Loucy (cell line): ENCODE measurements at regions not wholly inside any gene's neighbourhood (a gene's known extent, or its start where the extent isn't known, plus 50 kb on each side); places are given as distances from the start of the nearest gene placed in this dataset.
A peak's percentile ranks its signal among the peaks of the same experiment; 100 is the strongest.

ENCODE experiments used
- H2AFZ ChIP-seq: fragments of 200-600 bp; sonication (generic); 2 replicates; pipeline ENCODE4 v1.6.0; 2016; ENCODE audit warnings: antibody characterized with exemption, mild to moderate bottlenecking, low read length, moderate library complexity
- H3F3A ChIP-seq: fragments of 200-600 bp; 2 replicates; pipeline ENCODE4 v1.6.0; 2016; ENCODE audit warnings: antibody characterized with exemption, low read depth, mild to moderate bottlenecking
- H3K27me3 ChIP-seq: fragments of 200-600 bp; sonication (generic); 2 replicates; pipeline ENCODE4 v1.6.1; 2014; ENCODE audit warnings: low read length, mild to moderate bottlenecking; ENCODE audit not compliant: insufficient read depth, poor library complexity, severe bottlenecking
- H3K36me3 ChIP-seq: fragments of 200-600 bp; sonication (generic); 2 replicates; pipeline ENCODE4 v1.6.1; 2016; ENCODE audit warnings: low read length; ENCODE audit not compliant: insufficient read depth
- H3K4me1 ChIP-seq: fragments of 200-600 bp; sonication (generic); 2 replicates; pipeline ENCODE4 v1.5.1; 2014; ENCODE audit warnings: low read length, mild to moderate bottlenecking; ENCODE audit not compliant: insufficient read depth, poor library complexity, severe bottlenecking
- H3K4me2 ChIP-seq: fragments of 200-600 bp; sonication (generic); 2 replicates; pipeline ENCODE4 v1.6.0; 2014; ENCODE audit warnings: antibody characterized with exemption, low read length, low read depth, mild to moderate bottlenecking; ENCODE audit not compliant: poor library complexity, severe bottlenecking
- H3K4me3 ChIP-seq: fragments of 200-600 bp; sonication (generic); 2 replicates; pipeline ENCODE4 v1.5.1; 2014; ENCODE audit warnings: low read length, mild to moderate bottlenecking, mixed read lengths; ENCODE audit not compliant: poor library complexity, severe bottlenecking
- H3K79me2 ChIP-seq: fragments of 200-600 bp; sonication (generic); 2 replicates; pipeline ENCODE4 v1.6.1; 2014; ENCODE audit warnings: low read length; ENCODE audit not compliant: insufficient read depth
- H3K9ac ChIP-seq: fragments of 200-600 bp; sonication (generic); 2 replicates; pipeline ENCODE4 v1.6.0; 2014; ENCODE audit warnings: mild to moderate bottlenecking, low read depth, low read length, moderate library complexity; ENCODE audit not compliant: poor library complexity, severe bottlenecking
- H3K9me2 ChIP-seq: fragments of 200-600 bp; sonication (generic); replicated peaks from 2 replicates; pipeline ENCODE4 v1.6.1; 2016; ENCODE audit warnings: low read depth, low read length, mixed read lengths
- H3K9me3 ChIP-seq: fragments of 200-600 bp; sonication (generic); 2 replicates; pipeline ENCODE4 v1.6.1; 2014; ENCODE audit warnings: mild to moderate bottlenecking, antibody characterized with exemption, low read length, low read depth; ENCODE audit not compliant: insufficient read depth
- H4K20me1 ChIP-seq: fragments of 200-600 bp; sonication (generic); 2 replicates; pipeline ENCODE4 v1.6.0; 2014; ENCODE audit warnings: antibody characterized with exemption, low read length, mild to moderate bottlenecking; ENCODE audit not compliant: insufficient read depth, poor library complexity, severe bottlenecking
- EZH2phosphoT487 ChIP-seq: fragments of 200-600 bp; IDR thresholded peaks from 2 replicates; pipeline ENCODE4 v1.6.1; 2018; ENCODE audit warnings: antibody characterized with exemption, mild to moderate bottlenecking, moderate library complexity, borderline replicate concordance
- TF ChIP-seq, protein P1 (sequence below): fragments of 200-600 bp; sonication (generic); conservative IDR thresholded peaks from 2 replicates; pipeline ENCODE4 v1.5.1; 2014; ENCODE audit warnings: mild to moderate bottlenecking, antibody characterized with exemption, low read length

DNA sequence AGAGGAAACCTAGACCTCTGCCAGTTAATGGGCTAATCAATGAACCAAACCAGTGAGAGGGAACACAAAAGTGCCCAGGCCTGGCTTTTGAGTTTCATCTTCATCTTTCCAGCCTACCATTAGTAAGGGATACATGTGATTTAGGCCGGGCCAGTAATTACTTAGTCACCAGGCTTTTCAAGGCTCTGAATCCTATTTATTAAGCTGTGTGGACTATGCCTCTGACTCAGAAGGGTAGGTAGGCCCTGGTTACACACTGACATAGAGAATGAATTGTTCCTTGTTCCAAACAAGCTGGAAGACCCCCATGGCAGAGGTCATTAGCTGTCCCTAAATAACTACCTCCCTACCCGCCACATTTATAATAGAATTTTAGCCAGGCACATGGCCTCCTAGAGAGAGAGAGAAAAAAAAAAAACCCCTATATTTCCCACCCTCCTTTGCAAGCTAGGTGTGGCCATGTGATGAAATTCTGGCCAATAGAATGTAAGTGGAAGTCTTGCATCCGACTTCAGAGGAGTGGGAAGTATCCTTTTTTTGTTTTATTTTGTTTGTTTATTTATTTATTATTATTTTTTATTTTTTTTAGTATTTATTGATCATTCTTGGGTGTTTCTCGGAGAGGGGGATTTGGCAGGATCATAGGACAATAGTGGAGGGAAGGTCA is 112.3 kb upstream of the BCOR start:
- Histone ChIP-seq H3F3A (no peaks in the 10 kb centered on the region), H4K20me1 (no peaks in the 10 kb centered on the region), H3K79me2 (no peaks in the 10 kb centered on the region), H3K4me2 (no peak overlapping the region), H3K27me3 (no peaks in the 10 kb centered on the region), H3K9ac (no peak overlapping the region), H3K4me3 (no peak overlapping the region), H2AFZ (no peak overlapping the region), H3K4me1 (peaks cover 5% of the 10 kb centered on the region), H3K36me3 (no peaks in the 10 kb centered on the region), H3K9me3 (no peaks in the 10 kb centered on the region), H3K9me2 (no peaks in the 10 kb centered on the region)
- no peak for TF ChIP-seq EZH2phosphoT487
- TF ChIP-seq, protein P1, sequence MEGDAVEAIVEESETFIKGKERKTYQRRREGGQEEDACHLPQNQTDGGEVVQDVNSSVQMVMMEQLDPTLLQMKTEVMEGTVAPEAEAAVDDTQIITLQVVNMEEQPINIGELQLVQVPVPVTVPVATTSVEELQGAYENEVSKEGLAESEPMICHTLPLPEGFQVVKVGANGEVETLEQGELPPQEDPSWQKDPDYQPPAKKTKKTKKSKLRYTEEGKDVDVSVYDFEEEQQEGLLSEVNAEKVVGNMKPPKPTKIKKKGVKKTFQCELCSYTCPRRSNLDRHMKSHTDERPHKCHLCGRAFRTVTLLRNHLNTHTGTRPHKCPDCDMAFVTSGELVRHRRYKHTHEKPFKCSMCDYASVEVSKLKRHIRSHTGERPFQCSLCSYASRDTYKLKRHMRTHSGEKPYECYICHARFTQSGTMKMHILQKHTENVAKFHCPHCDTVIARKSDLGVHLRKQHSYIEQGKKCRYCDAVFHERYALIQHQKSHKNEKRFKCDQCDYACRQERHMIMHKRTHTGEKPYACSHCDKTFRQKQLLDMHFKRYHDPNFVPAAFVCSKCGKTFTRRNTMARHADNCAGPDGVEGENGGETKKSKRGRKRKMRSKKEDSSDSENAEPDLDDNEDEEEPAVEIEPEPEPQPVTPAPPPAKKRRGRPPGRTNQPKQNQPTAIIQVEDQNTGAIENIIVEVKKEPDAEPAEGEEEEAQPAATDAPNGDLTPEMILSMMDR, result no peak

DNA sequence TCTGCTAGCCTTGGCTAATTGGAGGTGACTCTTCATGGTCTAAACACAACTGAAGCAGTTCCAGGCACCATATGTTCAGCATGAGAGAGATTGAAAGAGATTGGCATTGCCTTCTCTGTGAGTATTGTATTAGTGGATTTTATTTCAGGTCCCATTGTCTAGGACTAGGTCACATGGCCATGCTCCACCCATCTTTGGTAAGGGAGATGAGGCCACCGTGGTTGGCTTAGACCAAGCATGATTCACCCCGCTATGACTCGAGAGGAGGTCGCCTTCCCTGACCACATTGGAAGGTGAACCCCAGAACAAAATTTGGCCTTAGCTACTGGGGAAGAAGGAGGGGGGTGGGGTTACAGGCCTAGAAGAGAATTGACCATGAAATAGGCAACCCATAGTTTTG is 109.9 kb upstream of the BCOR start:
- Histone ChIP-seq H2AFZ (peak overlapping the region; percentile 27; the same call in 1 of the 2 replicates), H3K27me3 (no peaks in the 10 kb centered on the region), H4K20me1 (no peaks in the 10 kb centered on the region), H3K4me3 (no peak overlapping the region), H3K9me2 (no peaks in the 10 kb centered on the region), H3F3A (no peaks in the 10 kb centered on the region), H3K4me1 (peaks cover 14% of the 10 kb centered on the region), H3K4me2 (no peak overlapping the region), H3K9me3 (no peaks in the 10 kb centered on the region), H3K9ac (no peak overlapping the region), H3K79me2 (no peaks in the 10 kb centered on the region), H3K36me3 (no peaks in the 10 kb centered on the region)
- TF ChIP-seq, protein P1, result no peak
- no peak for TF ChIP-seq EZH2phosphoT487

DNA sequence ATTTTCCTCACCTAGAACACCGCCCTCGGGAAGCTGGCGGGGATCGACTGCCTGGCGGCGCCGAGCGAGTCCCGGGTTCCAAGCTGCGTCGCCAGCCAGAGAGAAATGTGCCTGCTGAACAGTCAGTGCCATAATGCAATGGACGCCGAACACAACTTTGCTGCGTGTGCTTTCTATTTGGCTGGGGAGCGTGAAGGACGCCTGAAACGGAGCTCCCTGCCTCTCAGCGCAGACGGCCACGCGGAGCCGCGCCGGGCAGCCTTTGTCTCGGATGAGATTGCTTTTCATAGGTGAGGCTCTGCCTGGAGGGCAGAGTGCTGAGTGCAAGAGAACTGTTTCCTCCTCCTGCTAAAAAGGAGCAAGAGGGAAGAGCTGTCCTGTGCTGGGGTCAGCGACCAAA is 107.7 kb upstream of the BCOR start:
- Histone ChIP-seq H3K4me2 (no peak overlapping the region), H4K20me1 (no peaks in the 10 kb centered on the region), H3K9ac (no peak overlapping the region), H3K9me3 (no peaks in the 10 kb centered on the region), H3K4me3 (no peak overlapping the region), H3K27me3 (no peaks in the 10 kb centered on the region), H3F3A (no peaks in the 10 kb centered on the region), H3K4me1 (peaks cover 25% of the 10 kb centered on the region), H2AFZ (no peak overlapping the region), H3K9me2 (no peaks in the 10 kb centered on the region), H3K79me2 (no peaks in the 10 kb centered on the region), H3K36me3 (no peaks in the 10 kb centered on the region)
- TF ChIP-seq EZH2phosphoT487, result no peak
- TF ChIP-seq, protein P1, result no peak
